ENCODE measurements at regions not wholly inside any gene's neighbourhood (a gene's known extent, or its start where the extent isn't known, plus 50 kb on each side); places are given as distances from the start of the nearest gene placed in this dataset.
"Not testable (repeated sequence)": the region's sequence is repeated elsewhere in the genome, so short reads cannot be mapped to it uniquely, and the experiment has no call there.

DNA sequence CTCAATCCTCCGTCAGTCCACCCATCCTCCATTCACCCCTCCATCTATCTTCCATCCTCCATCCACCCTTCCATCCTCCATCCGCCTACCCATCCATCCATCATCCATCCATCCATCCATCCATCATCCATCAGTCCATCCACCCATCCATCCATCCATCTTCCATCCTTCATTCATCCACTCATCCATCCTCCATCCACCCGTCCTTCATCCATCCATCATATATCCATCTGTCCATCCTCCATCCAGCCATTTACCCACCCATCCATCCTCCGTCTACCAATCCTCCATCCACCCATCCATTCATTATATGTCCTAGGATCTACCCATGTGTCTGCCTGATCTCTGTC lies 179.1 kb downstream of the TMEM121 start:
- H3K9ac ChIP-seq (ENCODE audit: low read depth, low read length); H3K27ac ChIP-seq (ENCODE audit: low read depth, low read length); H3K4me3 ChIP-seq (ENCODE audit: low read length); H3K4me1 ChIP-seq (ENCODE audit: insufficient read depth, low read length); H3K36me3 ChIP-seq (ENCODE audit: insufficient read depth, low read length); H3K27me3 ChIP-seq (ENCODE audit: insufficient read depth, low read length): not testable (repeated sequence)
- 81% methylated on average over 4 of the region's 4 CpGs for WGBS
- peaks cover 59% of the 10 kb centered on the region for H3K9me3 ChIP-seq (ENCODE audit: insufficient read depth, low read depth, low read length)

GRCh38 chr14:105705862-105706700 lies 179.7 kb downstream of the TMEM121 start:
- H3K9ac ChIP-seq (ENCODE audit: low read depth, low read length); H3K27me3 ChIP-seq (ENCODE audit: insufficient read depth, low read length); H3K4me3 ChIP-seq (ENCODE audit: low read length); H3K4me1 ChIP-seq (ENCODE audit: insufficient read depth, low read length); H3K27ac ChIP-seq (ENCODE audit: low read depth, low read length); H3K36me3 ChIP-seq (ENCODE audit: insufficient read depth, low read length): not testable (repeated sequence)
- WGBS: 76% methylated on average over 9 of the region's 12 CpGs
- peaks cover 55% of the 10 kb centered on the region for H3K9me3 ChIP-seq (ENCODE audit: insufficient read depth, low read depth, low read length)

GRCh38 chr14:105706701-105707019 lies 180.3 kb downstream of the TMEM121 start:
- WGBS: 67% methylated on average over 1 of the region's 8 CpGs
- not testable (repeated sequence) for H3K36me3 ChIP-seq (ENCODE audit: insufficient read depth, low read length); H3K4me3 ChIP-seq (ENCODE audit: low read length); H3K4me1 ChIP-seq (ENCODE audit: insufficient read depth, low read length); H3K9ac ChIP-seq (ENCODE audit: low read depth, low read length); H3K27me3 ChIP-seq (ENCODE audit: insufficient read depth, low read length); H3K27ac ChIP-seq (ENCODE audit: low read depth, low read length)
- H3K9me3 ChIP-seq (ENCODE audit: insufficient read depth, low read depth, low read length): peaks cover 52% of the 10 kb centered on the region

DNA sequence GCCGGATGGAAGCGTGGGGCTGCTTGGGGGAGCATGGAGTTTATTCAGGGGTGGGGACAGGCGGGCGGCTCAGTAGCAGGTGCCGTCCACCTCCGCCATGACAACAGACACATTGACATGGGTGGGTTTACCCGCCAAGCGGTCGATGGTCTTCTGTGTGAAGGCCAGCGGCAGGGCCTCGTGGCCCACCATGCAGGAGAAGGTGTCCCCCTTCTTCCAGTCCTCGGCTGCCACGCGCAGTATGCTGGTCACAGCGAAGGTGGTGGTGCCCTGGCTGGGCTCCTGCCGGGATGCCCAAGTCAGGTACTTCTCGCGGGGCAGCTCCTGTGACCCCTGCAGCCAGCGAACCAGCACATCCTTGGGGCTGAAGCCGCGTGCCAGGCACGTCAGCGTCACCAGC lies 180.7 kb downstream of the TMEM121 start:
- H3K4me3 ChIP-seq (ENCODE audit: low read length); H3K36me3 ChIP-seq (ENCODE audit: insufficient read depth, low read length); H3K27ac ChIP-seq (ENCODE audit: low read depth, low read length); H3K4me1 ChIP-seq (ENCODE audit: insufficient read depth, low read length); H3K9ac ChIP-seq (ENCODE audit: low read depth, low read length); H3K27me3 ChIP-seq (ENCODE audit: insufficient read depth, low read length): not testable (repeated sequence)
- peaks cover 48% of the 10 kb centered on the region for H3K9me3 ChIP-seq (ENCODE audit: insufficient read depth, low read depth, low read length)
- WGBS: 91% methylated on average over 18 of the region's 23 CpGs

DNA sequence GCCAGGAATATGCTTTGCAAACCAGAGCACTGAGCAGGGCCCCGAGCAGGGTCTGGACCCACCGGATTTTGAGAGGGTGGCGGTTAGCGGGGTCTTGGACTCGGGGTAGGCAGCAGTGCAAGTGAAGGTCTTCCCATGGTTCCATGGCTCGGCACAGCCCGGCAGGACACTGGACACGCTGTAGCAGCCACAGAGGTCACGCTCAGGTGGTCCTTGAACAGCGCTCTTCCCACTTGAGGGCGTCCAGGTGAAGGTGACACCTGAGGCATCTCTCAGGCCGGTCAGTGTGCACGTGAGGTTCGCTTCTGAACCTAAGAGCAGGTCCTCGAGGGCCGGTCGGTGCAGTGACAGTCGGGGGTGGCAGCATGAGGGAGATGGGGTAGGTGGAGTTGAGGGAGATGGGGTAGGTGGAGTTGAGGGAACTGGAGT lies 181.4 kb downstream of the TMEM121 start:
- not testable (repeated sequence) for H3K27me3 ChIP-seq (ENCODE audit: insufficient read depth, low read length); H3K9ac ChIP-seq (ENCODE audit: low read depth, low read length); H3K27ac ChIP-seq (ENCODE audit: low read depth, low read length); H3K36me3 ChIP-seq (ENCODE audit: insufficient read depth, low read length); H3K4me1 ChIP-seq (ENCODE audit: insufficient read depth, low read length); H3K4me3 ChIP-seq (ENCODE audit: low read length)
- WGBS: 86% methylated on average over 18 of the region's 18 CpGs
- H3K9me3 ChIP-seq (ENCODE audit: insufficient read depth, low read depth, low read length): peaks cover 44% of the 10 kb centered on the region

DNA sequence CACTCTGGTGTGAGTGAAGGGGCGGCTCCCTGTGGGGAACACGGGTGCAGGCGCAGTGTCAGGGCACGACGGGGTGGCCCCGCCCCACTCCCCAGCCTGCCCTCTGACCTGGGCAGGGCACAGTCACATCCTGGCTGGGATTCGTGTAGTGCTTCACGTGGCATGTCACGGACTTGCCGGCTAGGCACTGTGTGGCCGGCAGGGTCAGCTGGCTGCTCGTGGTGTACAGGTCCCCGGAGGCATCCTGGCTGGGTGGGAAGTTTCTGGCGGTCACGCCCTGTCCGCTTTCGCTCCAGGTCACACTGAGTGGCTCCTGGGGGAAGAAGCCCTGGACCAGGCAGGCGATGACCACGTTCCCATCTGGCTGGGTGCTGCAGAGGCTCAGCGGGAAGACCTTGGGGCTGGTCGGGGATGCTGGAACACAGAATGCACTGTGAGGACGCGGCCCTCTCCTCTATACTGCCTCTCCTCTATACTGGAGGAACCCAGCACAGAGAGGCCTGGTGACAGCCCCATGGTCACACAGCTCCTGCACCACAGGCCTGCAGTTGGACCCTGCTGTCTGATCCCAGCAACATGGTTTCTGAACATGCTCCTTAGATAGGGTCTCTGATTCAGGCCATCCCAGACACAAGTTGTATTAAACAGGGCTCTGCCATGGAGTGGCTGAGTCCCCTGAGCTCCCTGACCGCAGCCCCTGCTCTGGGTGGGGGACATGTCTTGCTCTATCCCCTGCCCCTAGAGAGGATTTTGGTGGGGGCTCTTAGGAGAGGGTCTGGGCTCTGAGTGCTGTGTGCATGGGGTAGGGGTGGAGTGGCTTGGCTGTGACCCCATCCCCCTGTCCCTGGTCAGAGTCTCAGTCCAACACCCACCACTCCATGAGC lies 182.1 kb downstream of the TMEM121 start:
- not testable (repeated sequence) for H3K4me1 ChIP-seq (ENCODE audit: insufficient read depth, low read length); H3K27ac ChIP-seq (ENCODE audit: low read depth, low read length); H3K4me3 ChIP-seq (ENCODE audit: low read length); H3K36me3 ChIP-seq (ENCODE audit: insufficient read depth, low read length); H3K9ac ChIP-seq (ENCODE audit: low read depth, low read length); H3K27me3 ChIP-seq (ENCODE audit: insufficient read depth, low read length)
- 88% methylated on average over 21 of the region's 24 CpGs for WGBS
- H3K9me3 ChIP-seq (ENCODE audit: insufficient read depth, low read depth, low read length): peaks cover 43% of the 10 kb centered on the region

DNA sequence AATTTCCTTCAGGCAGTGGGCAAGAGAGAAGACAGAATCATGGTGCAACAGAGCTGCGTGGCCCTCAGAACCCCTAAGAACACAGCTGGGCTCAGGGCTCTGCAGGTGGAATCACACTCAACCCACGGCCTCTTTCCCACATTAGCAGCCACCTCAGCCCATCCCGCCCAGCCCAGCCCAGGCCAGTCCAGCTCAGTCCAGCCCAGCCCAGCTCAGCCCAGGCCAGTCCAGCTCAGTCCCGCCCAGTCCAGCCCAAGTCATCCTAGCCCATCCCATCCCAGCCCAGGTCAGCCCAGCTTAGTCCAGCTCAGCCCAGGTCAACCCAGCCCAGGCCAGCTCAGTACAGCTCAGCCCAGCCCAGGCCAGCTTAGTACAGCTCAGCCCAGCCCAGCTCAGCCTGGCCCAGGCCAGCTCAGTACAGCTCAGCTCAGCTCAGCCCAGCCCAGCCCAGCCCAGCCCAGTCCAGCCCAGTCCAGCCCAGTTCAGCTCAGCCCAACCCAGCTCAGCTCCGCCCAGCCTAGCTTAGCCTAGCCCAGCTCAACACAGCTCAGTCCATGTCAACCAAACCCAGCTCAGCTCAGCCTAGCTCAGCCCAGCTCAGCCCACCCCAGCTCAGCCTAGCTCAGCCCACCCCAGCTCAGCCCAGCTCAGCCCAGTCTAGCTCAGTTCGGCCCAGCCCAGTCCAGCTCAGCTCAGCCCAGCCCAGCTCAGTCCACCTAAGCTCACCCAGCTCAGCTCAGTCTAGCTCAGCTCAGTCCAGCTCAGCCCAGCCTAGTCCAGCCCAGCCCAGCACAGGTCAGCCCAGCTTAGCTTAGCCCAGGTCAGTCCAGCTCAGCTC lies 183.1 kb downstream of the TMEM121 start:
- H3K36me3 ChIP-seq (ENCODE audit: insufficient read depth, low read length): no peaks in the 10 kb centered on the region
- no peak overlapping the region for H3K4me3 ChIP-seq (ENCODE audit: low read length)
- no peak overlapping the region for H3K27ac ChIP-seq (ENCODE audit: low read depth, low read length)
- no peaks in the 10 kb centered on the region for H3K27me3 ChIP-seq (ENCODE audit: insufficient read depth, low read length)
- 62% methylated on average over 6 of the region's 6 CpGs for whole genome bisulfite sequencing
- H3K9me3 ChIP-seq (ENCODE audit: insufficient read depth, low read depth, low read length): peaks cover 46% of the 10 kb centered on the region
- H3K4me1 ChIP-seq (ENCODE audit: insufficient read depth, low read length): no peaks in the 10 kb centered on the region
- no peak overlapping the region for H3K9ac ChIP-seq (ENCODE audit: low read depth, low read length)

DNA sequence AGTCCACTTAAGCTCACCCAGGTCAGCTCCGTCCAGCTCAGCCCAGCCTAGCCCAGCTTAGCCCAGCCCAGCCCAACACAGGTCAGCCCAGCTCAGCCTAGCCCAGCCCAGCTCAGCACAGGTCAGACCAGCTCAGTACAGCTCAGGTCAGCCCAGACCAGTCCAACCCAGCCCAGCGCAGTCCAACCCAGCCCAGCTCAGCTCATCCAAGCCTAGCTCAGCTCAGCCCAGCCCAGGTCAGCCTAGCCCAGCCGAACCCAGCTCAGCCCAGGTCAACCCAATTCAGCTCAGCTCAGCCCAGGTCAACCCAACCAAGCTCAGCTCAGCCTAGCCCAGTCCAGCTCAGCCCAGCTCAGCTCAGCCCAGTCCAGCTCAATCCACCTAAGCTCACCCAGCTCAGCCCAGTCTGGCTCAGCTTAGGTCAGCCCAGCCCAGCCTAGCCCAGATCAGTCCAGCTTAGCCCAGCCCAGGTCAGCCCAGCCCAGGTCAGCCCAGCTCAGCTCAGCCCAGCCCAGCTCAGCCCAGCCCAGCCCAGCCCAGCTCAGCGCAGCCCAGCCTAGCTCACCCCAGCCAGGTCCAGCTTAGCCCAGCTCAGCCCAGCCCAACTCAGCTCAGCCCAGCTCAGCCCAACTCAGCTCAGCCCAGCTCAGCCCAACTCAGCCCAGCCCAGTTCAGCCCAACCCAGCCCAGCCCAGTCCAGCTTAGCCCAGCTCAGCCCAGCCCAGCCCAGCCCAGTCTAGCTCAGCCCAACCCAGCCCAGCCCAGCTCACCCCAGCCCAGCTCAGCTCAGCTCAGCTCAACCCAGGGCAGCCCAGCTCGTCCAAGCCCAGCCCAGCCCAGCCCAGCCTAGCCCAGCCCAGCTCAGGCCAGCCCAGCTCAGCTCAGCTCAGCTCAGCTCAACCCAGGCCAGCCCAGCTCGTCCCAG lies 184.0 kb downstream of the TMEM121 start:
- H3K27me3 ChIP-seq (ENCODE audit: insufficient read depth, low read length): no peaks in the 10 kb centered on the region
- no peaks in the 10 kb centered on the region for H3K4me1 ChIP-seq (ENCODE audit: insufficient read depth, low read length)
- 76% methylated on average over 6 of the region's 6 CpGs for WGBS
- peaks cover 46% of the 10 kb centered on the region for H3K9me3 ChIP-seq (ENCODE audit: insufficient read depth, low read depth, low read length)
- no peak overlapping the region for H3K4me3 ChIP-seq (ENCODE audit: low read length)
- H3K27ac ChIP-seq (ENCODE audit: low read depth, low read length): no peak overlapping the region
- no peaks in the 10 kb centered on the region for H3K36me3 ChIP-seq (ENCODE audit: insufficient read depth, low read length)
- H3K9ac ChIP-seq (ENCODE audit: low read depth, low read length): no peak overlapping the region

DNA sequence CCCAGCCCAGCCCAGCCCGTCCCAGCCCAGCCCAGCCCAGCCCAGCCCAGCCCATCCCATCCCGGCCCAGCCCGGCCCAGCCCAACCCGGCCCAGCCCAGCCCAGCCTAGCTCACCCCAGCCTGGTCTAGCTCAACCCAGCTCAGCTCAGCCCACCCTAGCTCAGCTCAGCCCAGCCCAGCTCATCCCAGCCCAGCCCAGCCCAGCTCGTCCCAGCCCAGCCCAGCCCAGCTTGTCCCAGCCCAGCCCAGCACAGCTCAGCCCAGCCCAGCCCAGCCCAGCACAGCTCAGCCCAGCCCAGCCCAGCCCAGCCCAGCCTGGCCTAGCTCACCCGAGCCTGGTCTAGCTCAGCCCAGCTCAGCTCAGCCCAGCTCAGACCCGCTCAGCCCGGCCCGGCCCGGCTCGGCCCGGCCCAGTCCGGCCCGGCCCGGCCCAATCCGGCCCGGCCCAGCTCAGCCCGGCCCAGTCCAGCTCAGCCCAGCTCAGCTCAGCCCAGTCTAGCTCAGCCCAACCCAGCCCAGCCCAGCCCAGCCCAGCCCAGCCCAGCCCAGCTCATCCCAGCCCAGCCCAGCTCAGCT lies 184.7 kb downstream of the TMEM121 start:
- H3K4me3 ChIP-seq (ENCODE audit: low read length): no peak overlapping the region
- 84% methylated on average over 14 of the region's 18 CpGs for WGBS

DNA sequence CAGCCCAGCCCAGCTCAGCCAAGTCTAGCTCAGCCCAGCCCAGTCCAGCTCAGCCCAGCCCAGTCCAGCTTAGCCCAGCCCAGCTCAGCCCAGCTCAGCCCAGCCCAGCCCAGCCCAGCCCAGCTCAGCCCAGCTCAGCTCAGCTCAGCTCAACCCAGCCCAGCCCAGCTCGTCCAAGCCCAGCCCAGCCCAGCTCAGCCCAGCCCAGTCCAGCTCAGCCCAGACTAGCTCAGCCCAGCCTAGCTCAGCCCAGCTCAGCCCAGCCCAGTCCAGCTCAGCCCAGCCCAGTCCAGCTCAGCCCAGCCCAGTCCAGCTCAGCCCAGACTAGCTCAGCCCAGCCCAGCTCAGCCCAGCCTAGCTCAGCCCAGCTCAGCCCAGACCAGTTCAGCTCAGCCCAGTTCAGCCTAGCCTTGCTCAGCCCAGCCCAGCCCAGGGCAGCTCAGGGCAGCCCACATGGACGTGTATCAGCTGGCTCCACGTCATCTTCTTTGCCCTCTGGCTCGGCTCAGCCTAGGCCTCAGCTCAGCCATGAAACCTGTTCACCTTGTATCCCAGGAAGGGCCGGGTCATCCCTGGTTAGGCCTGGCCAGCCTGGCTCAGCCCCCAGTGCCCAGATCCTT lies 185.6 kb downstream of the TMEM121 start:
- 73% methylated on average over 5 of the region's 5 CpGs for whole genome bisulfite sequencing
- Histone ChIP-seq H3K9ac (ENCODE audit: low read depth, low read length) (no peak overlapping the region), H3K4me1 (ENCODE audit: insufficient read depth, low read length) (no peaks in the 10 kb centered on the region), H3K4me3 (ENCODE audit: low read length) (no peak overlapping the region), H3K27ac (ENCODE audit: low read depth, low read length) (no peak overlapping the region), H3K9me3 (ENCODE audit: insufficient read depth, low read depth, low read length) (peaks cover 36% of the 10 kb centered on the region), H3K36me3 (ENCODE audit: insufficient read depth, low read length) (no peaks in the 10 kb centered on the region), H3K27me3 (ENCODE audit: insufficient read depth, low read length) (no peaks in the 10 kb centered on the region)

More for the DNA sequence above, 184.7 kb downstream of the TMEM121 start:
- Histone ChIP-seq H3K9ac (ENCODE audit: low read depth, low read length) (no peak overlapping the region), H3K4me1 (ENCODE audit: insufficient read depth, low read length) (no peaks in the 10 kb centered on the region), H3K36me3 (ENCODE audit: insufficient read depth, low read length) (no peaks in the 10 kb centered on the region), H3K9me3 (ENCODE audit: insufficient read depth, low read depth, low read length) (peaks cover 40% of the 10 kb centered on the region), H3K27me3 (ENCODE audit: insufficient read depth, low read length) (no peaks in the 10 kb centered on the region), H3K27ac (ENCODE audit: low read depth, low read length) (no peak overlapping the region)

Data from HUES64 (cell line).